ENCODE measurements at regions not wholly inside any gene's neighbourhood (a gene's known extent, or its start where the extent isn't known, plus 50 kb on each side); places are given as distances from the start of the nearest gene placed in this dataset.

DNA sequence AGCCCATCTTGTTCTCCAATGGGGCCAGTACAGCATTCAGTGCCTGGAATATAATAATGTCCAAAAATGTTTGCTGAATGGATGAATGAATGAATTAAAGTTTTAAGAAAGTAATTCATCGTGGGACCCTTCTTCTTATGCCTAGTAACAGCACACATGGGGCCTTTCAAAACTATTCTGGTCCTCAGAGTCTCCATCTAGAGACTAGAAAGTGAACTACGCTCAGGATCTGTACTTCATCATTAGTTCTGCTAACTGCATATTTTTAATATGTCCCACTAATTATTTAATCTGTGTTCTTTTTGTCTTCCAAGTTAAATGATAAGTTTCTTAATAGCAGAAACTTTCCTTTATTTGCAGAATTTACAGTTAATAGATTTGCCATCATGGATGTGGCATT lies 172.5 kb downstream of the SMAD2 start:
- in situ Hi-C loops (cut with HindIII; ENCODE audit: low pct_ligation_motif_present, low pct_unique_long_range_greater_than_20kb, low sequenced_read_pairs): no loop called here
- peak; percentile 3 for DNase-seq

- in situ Hi-C loops (cut with HindIII; ENCODE audit: low pct_ligation_motif_present, low pct_unique_long_range_greater_than_20kb, low sequenced_read_pairs): no loop called here
- peak; percentile 57 for DNase-seq
These were observed 174.0 kb downstream of the SMAD2 start for GRCh38 chr18:47756364-47757016.

- DNase-seq: no peak
- in situ Hi-C loops (cut with HindIII; ENCODE audit: low pct_ligation_motif_present, low pct_unique_long_range_greater_than_20kb, low sequenced_read_pairs): no loop called here
These were observed 175.4 kb downstream of the SMAD2 start for GRCh38 chr18:47755102-47755456.

DNA sequence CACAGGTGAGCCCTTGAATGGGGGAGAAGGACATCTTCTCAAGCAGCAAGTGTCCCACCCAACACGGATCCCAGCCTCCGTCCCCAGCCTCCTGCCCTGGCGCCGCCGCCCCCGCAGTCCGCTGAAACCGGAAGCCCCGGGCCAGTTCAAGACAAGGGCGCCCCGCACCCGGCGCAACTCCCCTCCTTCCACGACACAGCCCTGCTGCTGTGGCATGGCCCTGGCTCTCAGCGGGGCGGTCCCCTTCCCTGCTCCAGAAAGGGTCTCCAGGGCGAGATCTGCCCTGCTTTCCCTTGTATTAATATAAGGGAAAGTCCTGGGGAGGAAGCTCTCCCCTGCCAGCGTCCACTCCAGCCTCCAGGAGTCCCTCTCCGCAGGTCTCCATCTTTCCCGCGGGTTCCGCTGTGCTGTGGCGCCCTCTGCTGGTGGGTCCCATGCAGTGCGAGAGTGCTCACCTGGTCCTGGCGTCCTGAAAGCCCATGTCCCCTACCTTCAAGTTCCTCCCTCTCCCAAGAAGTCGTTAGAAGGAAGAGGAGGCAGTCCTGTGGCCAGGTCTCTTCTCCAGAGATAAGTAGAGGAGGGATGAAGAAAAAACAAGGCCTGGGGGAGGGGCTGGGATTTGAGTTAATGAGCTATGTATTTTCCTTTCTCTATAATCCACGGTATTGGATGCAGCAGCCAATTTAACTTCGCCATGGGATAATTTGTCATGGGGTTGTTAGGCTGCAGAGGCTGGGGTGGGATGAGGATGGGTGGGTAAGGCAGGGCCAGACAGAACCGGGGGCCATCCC lies 176.0 kb downstream of the SMAD2 start:
- in situ Hi-C loops (cut with HindIII; ENCODE audit: low pct_ligation_motif_present, low pct_unique_long_range_greater_than_20kb, low sequenced_read_pairs): no loop called here
- DNase-seq: peak; percentile 36

- in situ Hi-C loops (cut with HindIII; ENCODE audit: low pct_ligation_motif_present, low pct_unique_long_range_greater_than_20kb, low sequenced_read_pairs): no loop called here
These were observed 177.4 kb downstream of the SMAD2 start for GRCh38 chr18:47752796-47753645.

GRCh38 chr18:47750889-47751423 lies 179.5 kb downstream of the SMAD2 start:
- in situ Hi-C loops (cut with HindIII; ENCODE audit: low pct_ligation_motif_present, low pct_unique_long_range_greater_than_20kb, low sequenced_read_pairs): no loop called here

More at GRCh38 chr18:47752796-47753645, 177.4 kb downstream of the SMAD2 start:
- no peak for DNase-seq

DNA sequence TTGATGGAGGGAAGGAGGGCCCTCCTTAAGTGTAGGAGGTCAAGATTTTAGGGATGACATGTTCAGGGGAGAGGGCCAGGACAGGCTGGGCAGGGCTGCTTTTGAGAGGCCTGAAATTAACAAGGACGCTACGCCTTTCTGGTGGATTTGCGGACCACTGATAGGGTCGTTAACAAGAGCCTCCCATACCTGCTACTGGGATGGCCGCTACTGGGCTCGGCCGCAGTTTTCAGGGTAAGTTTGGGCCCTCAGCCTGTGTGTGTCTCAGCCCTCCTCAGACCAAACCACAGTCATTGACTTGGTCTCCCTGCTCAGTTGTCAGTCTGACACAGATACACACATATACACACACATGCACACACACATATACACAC lies 180.9 kb downstream of the SMAD2 start:
- in situ Hi-C loops (cut with HindIII; ENCODE audit: low pct_ligation_motif_present, low pct_unique_long_range_greater_than_20kb, low sequenced_read_pairs): no loop called here
- DNase-seq: no peak

More at GRCh38 chr18:47750889-47751423, 179.5 kb downstream of the SMAD2 start:
- no peak for DNase-seq

GRCh38 chr18:47748847-47749599 lies 181.4 kb downstream of the SMAD2 start:
- DNase-seq: peak; percentile 58
- in situ Hi-C loops (cut with HindIII; ENCODE audit: low pct_ligation_motif_present, low pct_unique_long_range_greater_than_20kb, low sequenced_read_pairs): no loop called here

DNA sequence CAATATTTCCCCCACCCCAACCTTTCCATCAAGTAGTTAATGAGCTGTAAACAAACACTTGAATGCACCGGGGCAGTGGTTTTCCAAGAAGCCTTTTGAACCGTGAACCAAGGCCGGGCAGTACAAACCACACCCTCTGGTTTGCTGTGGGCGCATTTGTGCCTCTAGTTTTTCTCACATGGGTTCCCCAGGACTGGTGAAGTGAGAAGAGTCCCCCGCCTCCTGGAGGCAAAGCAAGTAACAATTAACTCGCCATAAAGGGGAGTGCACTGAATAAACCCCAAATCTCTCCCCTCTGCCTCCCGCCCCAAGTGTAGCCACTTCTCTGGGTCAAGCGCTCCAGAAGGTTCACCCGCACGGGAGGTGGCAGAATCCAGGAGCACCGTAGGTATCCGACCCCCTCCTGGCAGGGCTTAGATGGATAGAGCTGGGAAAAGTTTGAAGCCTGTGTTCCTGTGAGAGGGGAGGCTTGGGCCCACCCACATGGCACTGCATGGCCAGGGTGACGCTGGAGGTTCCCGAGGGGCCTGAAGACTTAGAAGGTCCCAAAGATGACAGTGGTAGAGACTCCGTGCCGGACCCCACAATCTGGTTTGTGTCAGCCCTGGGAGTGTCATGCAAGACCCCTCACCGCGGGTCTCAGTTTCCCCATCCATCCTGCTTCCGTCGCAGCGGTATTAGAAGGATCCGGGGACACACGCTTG lies 182.2 kb downstream of the SMAD2 start:
- in situ Hi-C loops (cut with HindIII; ENCODE audit: low pct_ligation_motif_present, low pct_unique_long_range_greater_than_20kb, low sequenced_read_pairs): no loop called here
- DNase-seq: no peak

DNA sequence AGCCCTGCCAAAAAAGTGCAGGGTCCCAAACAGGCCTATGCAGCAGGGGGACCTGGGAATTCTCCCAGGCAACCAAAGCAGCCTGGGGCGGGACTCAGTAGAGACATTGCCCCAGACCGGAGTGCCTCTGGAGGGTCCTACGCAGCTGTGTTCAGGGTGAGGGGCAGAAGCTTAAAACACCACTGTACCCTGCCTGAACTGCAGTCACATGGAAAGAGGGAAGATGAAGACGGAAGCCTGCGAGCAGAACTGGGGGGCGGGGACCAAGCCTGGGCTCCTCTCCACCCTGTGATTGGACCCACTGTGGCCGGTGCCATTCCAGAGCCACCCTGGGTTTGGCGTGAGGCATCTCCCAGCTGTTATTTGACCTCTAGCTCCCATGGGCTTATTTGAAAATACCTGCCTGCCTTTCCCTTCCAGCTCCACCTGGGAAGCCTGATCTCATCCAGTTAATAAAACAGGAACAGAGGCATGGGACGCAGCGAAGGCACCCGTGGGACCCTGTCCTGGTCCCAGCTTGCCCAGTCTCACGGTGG lies 183.1 kb downstream of the SMAD2 start:
- DNase-seq: no peak
- in situ Hi-C loops (cut with HindIII; ENCODE audit: low pct_ligation_motif_present, low pct_unique_long_range_greater_than_20kb, low sequenced_read_pairs): no loop called here

- in situ Hi-C loops (cut with HindIII; ENCODE audit: low pct_ligation_motif_present, low pct_unique_long_range_greater_than_20kb, low sequenced_read_pairs): no loop called here
- DNase-seq: no peak
These were observed 183.8 kb downstream of the SMAD2 start for GRCh38 chr18:47746615-47747014.

DNA sequence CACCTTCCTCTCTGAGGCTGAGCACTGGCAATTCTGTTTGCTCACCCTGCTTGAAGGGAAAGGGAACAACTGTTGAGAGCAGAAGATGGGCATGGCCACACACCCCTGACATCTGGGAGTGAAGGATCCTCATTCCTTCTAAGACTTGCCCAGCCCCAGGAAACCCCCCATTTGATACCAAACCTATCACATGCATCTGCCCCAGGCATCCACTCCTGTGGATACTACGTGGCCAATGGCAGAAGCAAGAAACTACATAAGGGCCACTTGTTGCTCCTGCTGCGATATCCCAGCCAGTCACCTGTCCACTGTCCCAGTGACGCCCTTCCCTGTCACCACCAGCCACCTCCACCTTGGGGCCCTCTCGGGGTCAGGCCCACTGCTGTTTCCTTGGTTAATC lies 185.2 kb downstream of the SMAD2 start:
- in situ Hi-C loops (cut with HindIII; ENCODE audit: low pct_ligation_motif_present, low pct_unique_long_range_greater_than_20kb, low sequenced_read_pairs): no loop called here

DNA sequence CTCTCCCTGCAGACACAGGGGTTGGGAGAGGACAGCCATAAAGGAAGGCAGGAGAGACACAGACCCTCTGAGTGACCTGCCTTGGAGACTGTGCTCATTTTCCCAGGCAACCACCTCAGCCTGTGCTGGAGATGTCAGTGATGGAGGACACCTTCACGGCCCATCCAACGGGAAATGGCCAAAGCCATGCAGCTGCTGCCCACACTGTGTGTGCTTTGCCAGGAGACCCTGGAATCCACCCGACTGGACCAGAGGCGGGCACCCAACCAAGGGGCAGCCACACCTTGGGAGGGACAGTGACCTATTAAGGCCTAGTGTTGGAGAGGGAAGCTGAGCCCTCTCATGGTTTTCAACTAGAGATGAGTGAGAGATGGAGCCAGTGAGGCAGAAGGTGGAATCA lies 192.5 kb downstream of the SMAD2 start:
- in situ Hi-C loops (cut with HindIII; ENCODE audit: low pct_ligation_motif_present, low pct_unique_long_range_greater_than_20kb, low sequenced_read_pairs): no loop called here
- no peak for DNase-seq

More for the DNA sequence above, 185.2 kb downstream of the SMAD2 start:
- no peak for DNase-seq

DNA sequence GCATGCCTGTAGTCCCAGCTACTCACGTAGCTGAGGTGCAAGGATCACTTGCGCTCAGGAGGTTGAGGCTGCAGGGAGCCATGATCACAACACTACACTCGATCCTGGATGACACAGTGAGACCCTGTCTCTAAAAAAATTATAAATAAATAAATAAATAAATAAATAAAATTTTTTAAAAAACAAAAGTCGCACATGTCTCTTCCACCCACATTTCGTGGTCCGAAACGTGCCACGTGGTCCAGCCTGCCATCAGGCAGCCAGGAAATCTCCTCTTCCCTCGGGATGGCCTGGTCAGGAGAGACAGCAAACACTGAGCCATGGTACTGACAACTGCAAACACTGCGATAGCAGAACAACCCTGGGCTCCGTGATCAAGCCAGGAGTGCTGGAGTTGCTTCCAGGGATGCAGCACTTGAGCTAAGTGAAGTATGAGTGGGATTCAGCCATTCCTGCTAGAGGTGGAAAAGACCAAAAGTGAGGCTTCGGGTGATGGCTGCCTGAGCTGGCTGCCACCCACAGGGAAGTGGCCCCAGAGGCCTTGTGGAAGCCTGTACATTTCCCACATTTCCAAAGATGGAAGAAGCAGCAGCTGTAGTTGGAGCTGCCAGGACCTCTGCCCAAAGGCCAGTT lies 193.1 kb downstream of the SMAD2 start:
- in situ Hi-C loops (cut with HindIII; ENCODE audit: low pct_ligation_motif_present, low pct_unique_long_range_greater_than_20kb, low sequenced_read_pairs): no loop called here
- DNase-seq: no peak

DNA sequence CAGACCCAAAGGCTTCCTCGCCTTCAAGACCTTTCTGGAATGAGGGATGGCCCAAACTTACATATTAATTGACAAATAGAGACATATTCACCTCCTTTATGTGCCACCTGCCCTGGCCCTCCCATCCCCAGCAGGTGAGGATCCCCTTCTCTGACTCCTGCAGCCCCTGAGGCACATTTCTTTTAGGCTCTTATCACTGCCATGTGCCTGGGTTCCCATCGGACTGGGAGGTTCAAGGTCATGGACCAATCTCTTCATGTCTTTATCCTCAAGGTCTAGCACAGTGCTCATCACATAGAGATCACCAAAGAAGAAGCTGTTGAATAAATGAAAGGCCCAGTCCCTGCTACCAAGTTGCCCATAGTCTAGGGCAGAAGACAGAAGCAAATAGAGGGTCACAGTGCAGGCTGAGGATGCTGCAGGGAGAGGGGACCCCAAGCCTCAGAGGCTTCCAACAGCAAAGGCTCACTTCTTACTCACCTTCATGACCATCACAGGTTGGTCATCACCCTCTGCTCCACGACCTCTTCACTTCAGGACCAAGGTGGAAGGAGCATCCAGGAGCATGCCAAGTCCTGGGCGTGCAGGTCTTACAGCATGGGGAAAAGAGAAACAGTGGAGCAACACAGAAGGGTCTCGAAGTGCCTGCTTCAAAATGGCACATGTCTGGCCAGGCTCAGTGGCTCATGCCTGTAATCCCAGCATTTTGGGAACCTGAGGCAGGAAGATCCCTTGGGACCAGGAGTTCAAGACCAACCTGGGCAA lies 193.9 kb downstream of the SMAD2 start:
- in situ Hi-C loops (cut with HindIII; ENCODE audit: low pct_ligation_motif_present, low pct_unique_long_range_greater_than_20kb, low sequenced_read_pairs): no loop called here
- DNase-seq: no peak

- in situ Hi-C loops (cut with HindIII; ENCODE audit: low pct_ligation_motif_present, low pct_unique_long_range_greater_than_20kb, low sequenced_read_pairs): no loop called here
- DNase-seq: no peak
These were observed 195.3 kb downstream of the SMAD2 start for GRCh38 chr18:47735041-47735702.

Measured in ACHN (cell line).